ENCODE measurements at regions not wholly inside any gene's neighbourhood (a gene's known extent, or its start where the extent isn't known, plus 50 kb on each side); places are given as distances from the start of the nearest gene placed in this dataset.

GRCh38 chr14:61625165-61625564 is 70.1 kb upstream of the HIF1A start:
- TF ChIP-seq CTCF (IDR thresholded peaks at IDR 0.05) (no peak), POLR2A (IDR thresholded peaks at IDR 0.05; ENCODE audit: low read depth) (no peak)
